ENCODE measurements at regions not wholly inside any gene's neighbourhood (a gene's known extent, or its start where the extent isn't known, plus 50 kb on each side); places are given as distances from the start of the nearest gene placed in this dataset.

- TF ChIP-seq CTCF (IDR thresholded peaks at IDR 0.05; ENCODE audit: low read depth, low read length) (no peak), POLR2A (IDR thresholded peaks at IDR 0.05; ENCODE audit: extremely low read depth, insufficient read length) (no peak), MAX (IDR thresholded peaks at IDR 0.05; ENCODE audit: low read depth, low read length) (no peak), MYC (IDR thresholded peaks at IDR 0.05; ENCODE audit: low read depth, low read length) (no peak)
Observed at GRCh38 chr6:99741092-99741491, 134.5 kb downstream of the PRDM13 start.

Measured in NB4 (cell line).